Limb (tissue), 2 donors: ENCODE measurements at regions not wholly inside any gene's neighbourhood (a gene's known extent, or its start where the extent isn't known, plus 50 kb on each side); places are given as distances from the start of the nearest gene placed in this dataset.
"Not testable (repeated sequence)": the region's sequence is repeated elsewhere in the genome, so short reads cannot be mapped to it uniquely, and the experiment has no call there.

Experiments
- DNase-seq, 2 donors: peaks; one replicate each; pipeline ENCODE4 v3.0.0-alpha.2; 2016; ENCODE audit errors: extremely low spot score in 2 of 2

- DNase-seq: no peak
These were observed 328.8 kb upstream of the PIK3R1 start for GRCh38 chr5:67886761-67887160.

- DNase-seq: no peak
These were observed 334.7 kb upstream of the PIK3R1 start for GRCh38 chr5:67880876-67881275.

GRCh38 chr5:67880511-67880805, 335.1 kb upstream of the PIK3R1 start:
- DNase-seq: no peak

GRCh38 chr5:67879620-67880510, 335.7 kb upstream of the PIK3R1 start:
- DNase-seq: no peak

GRCh38 chr5:67878933-67879332, 336.6 kb upstream of the PIK3R1 start:
- DNase-seq: no peak

GRCh38 chr5:67876371-67876770, 339.2 kb upstream of the PIK3R1 start:
- DNase-seq: no peak

GRCh38 chr5:67875601-67876000, 340.0 kb upstream of the PIK3R1 start:
- DNase-seq: peak in 1 of 2 donors; percentile 43

GRCh38 chr5:67873935-67874334, 341.6 kb upstream of the PIK3R1 start:
- no peak for DNase-seq

GRCh38 chr5:67870662-67871061, 344.9 kb upstream of the PIK3R1 start:
- no peak for DNase-seq

GRCh38 chr5:67864335-67864734, 351.2 kb upstream of the PIK3R1 start:
- not testable (repeated sequence) for DNase-seq

- no peak for DNase-seq
These were observed 357.0 kb upstream of the PIK3R1 start for GRCh38 chr5:67858471-67859031.

- DNase-seq: no peak
These were observed 358.1 kb upstream of the PIK3R1 start for GRCh38 chr5:67857502-67857901.

GRCh38 chr5:67855523-67855922, 360.0 kb upstream of the PIK3R1 start:
- no peak for DNase-seq

- not testable (repeated sequence) for DNase-seq
These were observed 364.6 kb upstream of the PIK3R1 start for GRCh38 chr5:67850906-67851305.

- DNase-seq: no peak
These were observed 370.6 kb upstream of the PIK3R1 start for GRCh38 chr5:67844924-67845323.

- no peak for DNase-seq
These were observed 372.8 kb upstream of the PIK3R1 start for GRCh38 chr5:67842806-67843205.

GRCh38 chr5:67837225-67837624, 378.3 kb upstream of the PIK3R1 start:
- DNase-seq: not testable (repeated sequence)

GRCh38 chr5:67836496-67836895, 379.1 kb upstream of the PIK3R1 start:
- DNase-seq: not testable (repeated sequence)

GRCh38 chr5:67831048-67831447, 384.5 kb upstream of the PIK3R1 start:
- DNase-seq: no peak

- DNase-seq: peak in 1 of 2 donors; percentile 11
These were observed 388.0 kb upstream of the PIK3R1 start for GRCh38 chr5:67827541-67827940.

GRCh38 chr5:67824852-67825251, 390.7 kb upstream of the PIK3R1 start:
- no peak for DNase-seq

- DNase-seq: no peak
These were observed 397.9 kb upstream of the PIK3R1 start for GRCh38 chr5:67817652-67818051.

GRCh38 chr5:67816456-67816855, 399.1 kb upstream of the PIK3R1 start:
- DNase-seq: no peak
